ENCODE measurements at regions not wholly inside any gene's neighbourhood (a gene's known extent, or its start where the extent isn't known, plus 50 kb on each side); places are given as distances from the start of the nearest gene placed in this dataset.

DNA sequence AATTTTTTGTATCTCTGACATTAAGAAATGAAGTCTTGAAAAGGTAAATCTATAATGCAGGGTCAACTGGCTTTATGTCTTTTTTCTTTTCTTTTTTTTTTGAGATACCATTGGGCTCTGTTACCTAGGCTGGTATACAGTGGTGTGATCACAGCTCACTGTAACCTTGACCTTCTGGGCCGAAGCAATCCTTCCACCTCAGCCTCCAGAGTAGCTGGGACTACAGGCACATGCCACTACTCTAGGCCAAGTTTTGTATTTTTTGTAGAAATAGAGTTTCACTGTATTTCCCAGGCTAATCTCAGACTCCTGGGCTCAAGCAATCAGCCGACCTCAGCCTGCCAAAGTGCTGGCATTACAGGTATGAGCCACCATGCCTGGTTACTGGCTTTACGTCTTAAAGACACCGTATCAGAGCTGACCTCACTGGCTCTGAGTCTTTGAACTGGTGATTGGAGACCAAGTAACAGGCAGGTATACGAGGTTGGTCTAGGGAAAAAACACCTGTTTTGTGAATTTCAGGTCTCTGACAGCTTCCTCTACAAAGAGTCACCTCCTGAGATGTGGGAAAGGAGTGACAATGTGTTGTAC is 70.4 kb upstream of the GPBP1 start:
- no peak for DNase-seq (ENCODE audit: low read depth)
- no peak overlapping the region for H3K4me3 ChIP-seq (ENCODE audit: low read depth, low read length)
- TF ChIP-seq, protein P1, sequence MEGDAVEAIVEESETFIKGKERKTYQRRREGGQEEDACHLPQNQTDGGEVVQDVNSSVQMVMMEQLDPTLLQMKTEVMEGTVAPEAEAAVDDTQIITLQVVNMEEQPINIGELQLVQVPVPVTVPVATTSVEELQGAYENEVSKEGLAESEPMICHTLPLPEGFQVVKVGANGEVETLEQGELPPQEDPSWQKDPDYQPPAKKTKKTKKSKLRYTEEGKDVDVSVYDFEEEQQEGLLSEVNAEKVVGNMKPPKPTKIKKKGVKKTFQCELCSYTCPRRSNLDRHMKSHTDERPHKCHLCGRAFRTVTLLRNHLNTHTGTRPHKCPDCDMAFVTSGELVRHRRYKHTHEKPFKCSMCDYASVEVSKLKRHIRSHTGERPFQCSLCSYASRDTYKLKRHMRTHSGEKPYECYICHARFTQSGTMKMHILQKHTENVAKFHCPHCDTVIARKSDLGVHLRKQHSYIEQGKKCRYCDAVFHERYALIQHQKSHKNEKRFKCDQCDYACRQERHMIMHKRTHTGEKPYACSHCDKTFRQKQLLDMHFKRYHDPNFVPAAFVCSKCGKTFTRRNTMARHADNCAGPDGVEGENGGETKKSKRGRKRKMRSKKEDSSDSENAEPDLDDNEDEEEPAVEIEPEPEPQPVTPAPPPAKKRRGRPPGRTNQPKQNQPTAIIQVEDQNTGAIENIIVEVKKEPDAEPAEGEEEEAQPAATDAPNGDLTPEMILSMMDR (IDR thresholded peaks at IDR 0.05; ENCODE audit: insufficient read depth, low read length) = no peak

DNA sequence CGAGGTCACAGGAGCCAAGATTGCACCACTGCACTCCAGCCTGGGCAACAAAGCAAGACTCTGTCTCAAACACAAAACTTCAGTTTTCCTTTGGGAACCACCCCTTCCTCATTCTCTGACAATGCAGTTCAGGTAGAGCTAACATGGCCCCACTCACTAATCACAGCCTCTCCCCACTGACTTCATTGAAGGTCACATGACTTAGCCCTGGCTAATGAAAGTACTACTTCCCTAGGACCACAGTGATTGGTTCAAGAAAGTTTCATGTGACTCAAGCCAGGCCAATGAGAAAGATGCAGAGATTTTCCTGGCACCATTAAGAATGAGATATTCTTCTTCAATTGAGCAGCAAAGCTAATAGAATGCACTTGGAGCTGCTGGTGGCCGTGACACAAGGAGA is 67.2 kb upstream of the GPBP1 start:
- DNase-seq (ENCODE audit: low read depth) = no peak
- TF ChIP-seq, protein P1 (IDR thresholded peaks at IDR 0.05; ENCODE audit: insufficient read depth, low read length) = no peak
- no peak overlapping the region for H3K4me3 ChIP-seq (ENCODE audit: low read depth, low read length)

DNA sequence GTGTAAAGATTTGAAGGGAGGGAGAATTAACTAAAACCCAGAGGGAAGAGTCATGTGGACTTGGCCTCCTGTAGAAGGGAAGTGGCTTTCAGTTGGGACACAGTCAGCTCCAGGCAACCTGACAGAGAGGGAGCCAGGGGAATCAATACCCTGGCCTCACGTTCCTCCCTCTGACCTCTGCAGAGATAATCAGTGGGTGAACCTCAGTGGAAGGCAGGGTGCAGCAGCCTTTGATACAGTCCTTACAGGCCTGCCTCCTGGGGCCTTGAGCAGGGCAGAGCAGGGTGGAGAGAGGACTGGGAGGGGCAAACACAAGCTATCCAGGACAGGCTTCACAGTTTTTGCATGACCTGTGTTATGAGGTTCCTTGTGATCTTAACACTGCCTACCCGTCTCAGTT is 61.9 kb upstream of the GPBP1 start:
- no peak for DNase-seq (ENCODE audit: low read depth)
- TF ChIP-seq, protein P1 (IDR thresholded peaks at IDR 0.05; ENCODE audit: insufficient read depth, low read length) = no peak
- no peak overlapping the region for H3K4me3 ChIP-seq (ENCODE audit: low read depth, low read length)

DNA sequence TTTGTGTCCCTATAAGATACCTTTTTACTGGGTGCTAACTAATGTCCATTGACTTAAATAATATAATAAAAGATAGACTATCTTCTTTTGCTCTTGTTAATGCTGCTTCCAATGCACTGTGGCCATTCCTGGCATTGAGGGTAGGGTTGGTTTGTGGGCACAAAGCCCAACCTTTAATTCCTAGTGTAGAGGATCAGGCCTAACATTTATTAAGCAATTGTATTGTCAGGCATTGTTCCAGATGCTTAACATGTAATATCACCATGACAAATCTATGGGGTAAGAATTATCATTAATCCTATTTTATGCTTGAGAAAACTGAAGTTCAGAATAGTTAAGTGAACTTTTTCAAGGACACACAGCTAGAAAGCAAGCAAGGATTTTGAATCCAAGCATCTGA is 60.4 kb upstream of the GPBP1 start:
- H3K4me3 ChIP-seq (ENCODE audit: low read depth, low read length) = no peak overlapping the region
- TF ChIP-seq, protein P1 (IDR thresholded peaks at IDR 0.05; ENCODE audit: insufficient read depth, low read length) = no peak
- DNase-seq (ENCODE audit: low read depth) = peak; percentile 7

DNA sequence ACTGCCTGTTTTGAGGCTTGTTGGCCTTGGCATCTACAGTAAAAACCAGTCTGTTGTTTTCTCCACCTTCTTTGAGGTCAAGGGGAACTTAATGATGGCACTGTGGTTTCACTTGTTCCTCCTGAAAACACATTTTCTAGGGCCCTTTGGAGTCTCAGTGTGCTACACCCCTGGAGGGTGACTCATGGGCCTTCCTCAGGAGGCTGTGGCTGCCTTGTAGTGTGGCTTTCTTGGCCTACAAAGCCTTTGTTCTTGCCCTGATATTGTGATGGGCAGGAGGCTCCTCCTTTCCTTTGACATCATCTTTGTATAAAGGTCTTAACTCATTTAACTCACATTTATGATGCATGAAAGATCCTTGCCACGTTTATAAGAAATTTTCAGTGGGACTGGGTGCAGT is 56.3 kb upstream of the GPBP1 start:
- no peak overlapping the region for H3K4me3 ChIP-seq (ENCODE audit: low read depth, low read length)
- DNase-seq (ENCODE audit: low read depth) = no peak
- TF ChIP-seq, protein P1 (IDR thresholded peaks at IDR 0.05; ENCODE audit: insufficient read depth, low read length) = no peak

DNA sequence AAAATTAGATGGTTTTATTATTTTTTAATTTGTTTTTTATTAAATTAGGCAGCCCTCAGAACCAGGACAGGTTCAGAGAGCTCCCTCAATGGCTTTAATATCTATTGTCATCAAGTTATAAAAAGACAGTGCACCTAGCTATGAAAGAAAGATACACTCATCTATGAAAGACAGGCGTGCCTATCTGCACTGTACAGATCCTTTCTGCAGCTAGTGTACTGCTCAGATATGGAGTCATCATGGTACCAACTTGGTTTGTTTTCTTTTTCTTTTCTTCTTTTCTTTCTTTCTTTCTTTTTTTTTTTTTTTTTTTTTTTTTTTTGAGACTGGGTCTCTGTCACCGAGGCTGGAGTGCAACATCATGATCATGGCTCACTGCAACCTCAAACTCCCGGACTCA is 54.8 kb upstream of the GPBP1 start:
- TF ChIP-seq, protein P1 (IDR thresholded peaks at IDR 0.05; ENCODE audit: insufficient read depth, low read length) = no peak
- no peak for DNase-seq (ENCODE audit: low read depth)
- H3K4me3 ChIP-seq (ENCODE audit: low read depth, low read length) = no peak overlapping the region

DNA sequence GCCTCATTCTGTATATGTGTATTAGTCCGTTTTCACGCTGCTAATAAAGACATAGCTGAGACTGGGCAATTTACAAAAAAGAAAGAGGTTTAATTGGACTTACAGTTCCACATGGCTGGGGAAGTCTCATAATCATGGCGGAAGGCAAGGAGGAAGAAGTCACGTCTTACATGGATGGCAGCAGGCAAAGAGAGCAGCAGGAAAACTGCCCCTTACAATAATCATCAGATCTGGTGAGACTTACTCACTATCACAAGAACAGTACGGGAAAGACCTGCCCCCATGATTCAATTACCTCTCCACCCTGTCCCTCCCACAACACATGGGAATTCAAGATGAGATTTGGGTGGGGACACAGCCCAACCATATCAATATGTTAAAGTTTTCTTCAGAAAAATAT is 49.8 kb upstream of the GPBP1 start:
- TF ChIP-seq, protein P1 (IDR thresholded peaks at IDR 0.05; ENCODE audit: insufficient read depth, low read length) = no peak
- DNase-seq (ENCODE audit: low read depth) = no peak

More for the DNA sequence above, 49.8 kb upstream of the GPBP1 start:
- no peak overlapping the region for H3K4me3 ChIP-seq (ENCODE audit: low read depth, low read length)

All from fibroblast of the aortic adventitia (primary cell).